ENCODE measurements at regions not wholly inside any gene's neighbourhood (a gene's known extent, or its start where the extent isn't known, plus 50 kb on each side); places are given as distances from the start of the nearest gene placed in this dataset.

GRCh38 chr3:88412346-88412745 is 262.6 kb downstream of the C3orf38 start (continued):
- TF ChIP-seq IKZF1 (conservative IDR thresholded peaks at IDR 0.05): no peak
- TF ChIP-seq, protein P1, sequence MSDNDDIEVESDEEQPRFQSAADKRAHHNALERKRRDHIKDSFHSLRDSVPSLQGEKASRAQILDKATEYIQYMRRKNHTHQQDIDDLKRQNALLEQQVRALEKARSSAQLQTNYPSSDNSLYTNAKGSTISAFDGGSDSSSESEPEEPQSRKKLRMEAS (IDR thresholded peaks at IDR 0.05; ENCODE audit: low read depth, low read length): no peak
- TF ChIP-seq NR2C2 (IDR thresholded peaks at IDR 0.05; ENCODE audit: borderline replicate concordance, control insufficient read depth, insufficient read length, low read depth): no peak
- TF ChIP-seq SIN3A (IDR thresholded peaks at IDR 0.05; ENCODE audit: low read depth, low read length): no peak

- H3K9ac ChIP-seq (ENCODE audit: control insufficient read depth, insufficient read depth, low read length): no peak overlapping the region
- H2AFZ ChIP-seq (ENCODE audit: control insufficient read depth, low read depth, low read length): no peak overlapping the region
- H3K27ac ChIP-seq (ENCODE audit: control insufficient read depth, insufficient read depth): no peak overlapping the region
- no peaks in the 10 kb centered on the region for H3K4me1 ChIP-seq (ENCODE audit: control insufficient read depth, insufficient read depth, low read length)
- no peak overlapping the region for H3K4me3 ChIP-seq
- FAIRE-seq (no peak), ATAC-seq (no peak), DNase-seq (ENCODE audit: low read depth, low spot score) (no peak)
- intact Hi-C loops (cut with micrococcal nuclease; ENCODE audit: unreplicated experiment) (no loop called here), in situ Hi-C loops (cut with MboI) (no loop called here)
- ChIA-PET RAD21 (ENCODE audit: unreplicated experiment) (no interaction called here), SMC1A (ENCODE audit: uncharacterized antibody, unreplicated experiment) (interaction anchor here (0.7 to 1.6 kb wide), 2 partner anchors 15 to 190 kb away, joined by 3 to 5 read pairs; no protein-coding TSS in a partner anchor), POLR2A (interaction anchor here (0.7 kb wide), 1 partner anchor 940 kb away, joined by 3 read pairs; no protein-coding TSS in a partner anchor), CTCF (no interaction called here)
- no peaks in the 10 kb centered on the region for H3K79me2 ChIP-seq (ENCODE audit: control insufficient read depth, insufficient read depth, low read length)
- no TSS peak for BruUV-seq (replicated peaks)
- H3K4me2 ChIP-seq (ENCODE audit: control insufficient read depth, insufficient read depth): no peak overlapping the region
- no peaks in the 10 kb centered on the region for H4K20me1 ChIP-seq (ENCODE audit: control insufficient read depth, insufficient read depth)
- no peaks in the 10 kb centered on the region for H3K27me3 ChIP-seq (replicated peaks in 1 of 2; ENCODE audit: control insufficient read depth in 2 of 2, insufficient read depth in 2 of 2, low read length in 1 of 2)
- 23% methylated on average over 2 of the region's 2 CpGs for WGBS (ENCODE audit: insufficient coverage, insufficient replicate concordance, low lambda C conversion rate, missing lambda C conversion rate)
- no peaks in the 10 kb centered on the region for H3K9me3 ChIP-seq (replicated peaks; ENCODE audit: control insufficient read depth, insufficient read depth, low read length)
- no peaks in the 10 kb centered on the region for H3K36me3 ChIP-seq (ENCODE audit: control insufficient read depth in 2 of 2, insufficient read depth in 2 of 2, low read length in 1 of 2)
- TF ChIP-seq, protein P2, sequence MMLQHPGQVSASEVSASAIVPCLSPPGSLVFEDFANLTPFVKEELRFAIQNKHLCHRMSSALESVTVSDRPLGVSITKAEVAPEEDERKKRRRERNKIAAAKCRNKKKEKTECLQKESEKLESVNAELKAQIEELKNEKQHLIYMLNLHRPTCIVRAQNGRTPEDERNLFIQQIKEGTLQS (IDR thresholded peaks at IDR 0.05; ENCODE audit: borderline replicate concordance, extremely low read depth, low read depth, low read length): no peak
- TF ChIP-seq BMI1 (IDR thresholded peaks at IDR 0.05; ENCODE audit: borderline replicate concordance): no peak
- no peak for TF ChIP-seq E2F4 (IDR thresholded peaks at IDR 0.05; ENCODE audit: low read depth, low read length)
- TF ChIP-seq, protein P3, sequence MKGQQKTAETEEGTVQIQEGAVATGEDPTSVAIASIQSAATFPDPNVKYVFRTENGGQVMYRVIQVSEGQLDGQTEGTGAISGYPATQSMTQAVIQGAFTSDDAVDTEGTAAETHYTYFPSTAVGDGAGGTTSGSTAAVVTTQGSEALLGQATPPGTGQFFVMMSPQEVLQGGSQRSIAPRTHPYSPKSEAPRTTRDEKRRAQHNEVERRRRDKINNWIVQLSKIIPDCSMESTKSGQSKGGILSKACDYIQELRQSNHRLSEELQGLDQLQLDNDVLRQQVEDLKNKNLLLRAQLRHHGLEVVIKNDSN (IDR thresholded peaks at IDR 0.05; ENCODE audit: borderline replicate concordance, extremely low read length, insufficient read depth, low read depth, low read length): no peak
- no peak for TF ChIP-seq SP1 (IDR thresholded peaks at IDR 0.05; ENCODE audit: low read depth, low read length)
- no peak for TF ChIP-seq SIN3A (IDR thresholded peaks at IDR 0.05; ENCODE audit: low read depth, low read length)
- no peak for TF ChIP-seq SPI1 (IDR thresholded peaks at IDR 0.05; ENCODE audit: borderline replicate concordance, insufficient read depth, low read depth, low read length)
- TF ChIP-seq, protein P4, sequence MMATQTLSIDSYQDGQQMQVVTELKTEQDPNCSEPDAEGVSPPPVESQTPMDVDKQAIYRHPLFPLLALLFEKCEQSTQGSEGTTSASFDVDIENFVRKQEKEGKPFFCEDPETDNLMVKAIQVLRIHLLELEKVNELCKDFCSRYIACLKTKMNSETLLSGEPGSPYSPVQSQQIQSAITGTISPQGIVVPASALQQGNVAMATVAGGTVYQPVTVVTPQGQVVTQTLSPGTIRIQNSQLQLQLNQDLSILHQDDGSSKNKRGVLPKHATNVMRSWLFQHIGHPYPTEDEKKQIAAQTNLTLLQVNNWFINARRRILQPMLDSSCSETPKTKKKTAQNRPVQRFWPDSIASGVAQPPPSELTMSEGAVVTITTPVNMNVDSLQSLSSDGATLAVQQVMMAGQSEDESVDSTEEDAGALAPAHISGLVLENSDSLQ (IDR thresholded peaks at IDR 0.05): no peak
- TF ChIP-seq CEBPZ (IDR thresholded peaks at IDR 0.05; ENCODE audit: low read depth, low read length): no peak
- TF ChIP-seq ZBTB33 (IDR thresholded peaks at IDR 0.05): no peak
These were observed 266.7 kb downstream of the C3orf38 start for GRCh38 chr3:88416436-88416835.

Measured in GM12878 (cell line).